H1 (cell line): ENCODE measurements at regions not wholly inside any gene's neighbourhood (a gene's known extent, or its start where the extent isn't known, plus 50 kb on each side); places are given as distances from the start of the nearest gene placed in this dataset.

ENCODE experiments used
- BACH1 ChIP-seq: IDR thresholded peaks from 2 replicates; pipeline ENCODE4 v1.6.1; 2012; ENCODE audit warnings: low read length, improper control_type of control experiment
- BCL11A ChIP-seq, 2 experiments: IDR thresholded peaks; one replicate each; pipeline ENCODE4 v1.6.1; 2011; ENCODE audit warnings: low read depth in 2 of 2, low read length in 2 of 2, mild to moderate bottlenecking in 2 of 2
- CBX8 ChIP-seq: fragments of 300-800, 300-1000 bp; sonication (generic); IDR thresholded peaks from 2 replicates; pipeline ENCODE4 v1.7.1; 2016; ENCODE audit warnings: low read depth, low read length, borderline replicate concordance
- CHD2 ChIP-seq: IDR thresholded peaks from 2 replicates; pipeline ENCODE4 v1.6.1; 2012; ENCODE audit warnings: low read length, improper control_type of control experiment
- CTCF ChIP-seq, 3 experiments: IDR thresholded peaks; 1 replicate in 2 of 3; 2 replicates in 1 of 3; pipeline versions ENCODE4 v1.5.1 to v1.6.1; 2011; ENCODE audit warnings: low read length in 3 of 3, mild to moderate bottlenecking in 3 of 3, inconsistent platforms in 2 of 3, low read depth in 1 of 3, moderate library complexity in 1 of 3; ENCODE audit not compliant: insufficient read depth in 1 of 3; ENCODE audit errors: control extremely low read depth in 1 of 3
- E2F6 ChIP-seq: IDR thresholded peaks from 2 replicates; pipeline ENCODE4 v1.6.1; 2012; ENCODE audit warnings: inconsistent platforms
- EP300 ChIP-seq, 2 experiments: IDR thresholded peaks; 1 replicate in 1 of 2; 2 replicates in 1 of 2; pipeline ENCODE4 v1.6.1; 2011 to 2012; ENCODE audit warnings: low read depth in 2 of 2, low read length in 2 of 2, mild to moderate bottlenecking in 2 of 2, borderline replicate concordance in 1 of 2, inconsistent platforms in 1 of 2, moderate library complexity in 1 of 2
- JUN ChIP-seq: IDR thresholded peaks from 2 replicates; pipeline ENCODE4 v1.6.1; 2011; ENCODE audit warnings: low read depth, mild to moderate bottlenecking, improper control_type of control experiment, low read length
- KDM5A ChIP-seq: fragments of 200-600 bp; IDR thresholded peaks from 2 replicates; pipeline ENCODE4 v1.7.1; 2012; ENCODE audit warnings: mild to moderate bottlenecking, low read length, inconsistent platforms, mixed read lengths
- MAX ChIP-seq: IDR thresholded peaks from 2 replicates; pipeline ENCODE4 v1.6.1; 2012; ENCODE audit warnings: inconsistent platforms
- POLR2AphosphoS5 ChIP-seq: IDR thresholded peaks from 2 replicates; pipeline ENCODE4 v1.6.1; 2011; ENCODE audit warnings: low read depth, low read length
- RBBP5 ChIP-seq: IDR thresholded peaks from 2 replicates; pipeline ENCODE4 v1.7.1; 2012; ENCODE audit warnings: low read depth, mild to moderate bottlenecking, inconsistent platforms, low read length, moderate library complexity, borderline replicate concordance
- SIN3A ChIP-seq, 2 experiments: IDR thresholded peaks in 1 of 2; conservative IDR thresholded peaks in 1 of 2; 2 replicates each; pipeline ENCODE4 v1.6.1; 2011 to 2012; ENCODE audit warnings: low read length in 2 of 2, improper control_type of control experiment in 1 of 2, low read depth in 1 of 2, mild to moderate bottlenecking in 1 of 2
- SRF ChIP-seq: IDR thresholded peaks from 2 replicates; pipeline ENCODE4 v1.6.1; 2011; ENCODE audit warnings: mild to moderate bottlenecking, low read depth, low read length, moderate library complexity
- TAF1 ChIP-seq: IDR thresholded peaks from 2 replicates; pipeline ENCODE4 v1.6.1; 2011; ENCODE audit warnings: mild to moderate bottlenecking, low read depth, low read length
- TBP ChIP-seq: IDR thresholded peaks from 2 replicates; pipeline ENCODE4 v1.6.1; 2011; ENCODE audit warnings: low read depth, low read length, improper control_type of control experiment
- TEAD4 ChIP-seq: IDR thresholded peaks from 2 replicates; pipeline ENCODE4 v1.6.1; 2012; ENCODE audit warnings: low read depth, low read length, inconsistent platforms, mixed read lengths
- ZNF274 ChIP-seq: IDR thresholded peaks from 2 replicates; pipeline ENCODE4 v1.7.0; 2012; ENCODE audit warnings: low read length, borderline replicate concordance; ENCODE audit errors: extremely low read depth

- no peak for TF ChIP-seq ZNF274
- no peak for TF ChIP-seq SRF
- TF ChIP-seq MAX, result no peak
- no peak for TF ChIP-seq CBX8
- no peak for TF ChIP-seq KDM5A
- TF ChIP-seq BCL11A (IDR thresholded peaks at IDR 0.05; ENCODE audit: low read depth in 2 of 2, low read length in 2 of 2), result no peak
- TF ChIP-seq EP300 (IDR thresholded peaks at IDR 0.05; ENCODE audit: borderline replicate concordance in 1 of 2, low read depth in 2 of 2, low read length in 2 of 2), result no peak
- no peak for TF ChIP-seq RBBP5
- TF ChIP-seq JUN, result no peak
- TF ChIP-seq TBP, result no peak
- TF ChIP-seq E2F6, result no peak
- TF ChIP-seq CTCF (IDR thresholded peaks at IDR 0.05; ENCODE audit: control extremely low read depth in 1 of 3, insufficient read depth in 1 of 3, low read depth in 1 of 3, low read length in 3 of 3), result no peak
- no peak for TF ChIP-seq POLR2AphosphoS5
- TF ChIP-seq SIN3A (conservative IDR thresholded peaks at IDR 0.05 in 1 of 2, IDR thresholded peaks at IDR 0.05 in 1 of 2; ENCODE audit: low read depth in 1 of 2, low read length in 2 of 2), result no peak
- TF ChIP-seq CHD2, result no peak
- no peak for TF ChIP-seq TEAD4
- TF ChIP-seq BACH1, result no peak
- TF ChIP-seq TAF1, result no peak
- TF ChIP-seq, all 59 proteins: peak for 0
These were observed 259.1 kb upstream of the ERCC4 start (continued) for GRCh38 chr16:13660807-13661206.
